Esophagus squamous epithelium (tissue), 5 donors: ENCODE measurements at regions not wholly inside any gene's neighbourhood (a gene's known extent, or its start where the extent isn't known, plus 50 kb on each side); places are given as distances from the start of the nearest gene placed in this dataset.
A peak's percentile ranks its signal among the peaks of the same experiment; 100 is the strongest.

Source experiments
- DNase-seq: peaks from one replicate; lab custom pipeline; 2025; lab: John Stamatoyannopoulos, UW
- H3K27ac ChIP-seq, 4 donors: fragments of 200-600 bp; sonication (generic); one replicate each; pipeline ENCODE4 v1.5.1; 2016 to 2019; ENCODE audit warnings: mild to moderate bottlenecking in 1 of 4
- H3K27me3 ChIP-seq, 4 donors: fragments of 200-600 bp; sonication (generic); 1 replicate in 3 of 4; 2 replicates in 1 of 4; pipeline versions ENCODE4 v1.5.1 to v1.6.0; 2017 to 2021; ENCODE audit warnings: antibody characterized with exemption in 1 of 4
- H3K36me3 ChIP-seq, 3 donors: fragments of 200-600 bp; sonication (generic); one replicate each; pipeline ENCODE4 v1.5.1; 2016 to 2019
- H3K4me1 ChIP-seq, 3 donors: fragments of 200-600 bp; sonication (generic); one replicate each; pipeline ENCODE4 v1.5.1; 2017 to 2019
- H3K4me3 ChIP-seq, 4 donors: fragments of 200-600 bp; sonication (generic); 1 replicate in 3 of 4; 2 replicates in 1 of 4; pipeline ENCODE4 v1.5.1; 2016 to 2019; ENCODE audit warnings: mild to moderate bottlenecking in 2 of 4, moderate library complexity in 1 of 4
- H3K9me3 ChIP-seq, 3 donors: fragments of 200-600 bp; sonication (generic); one replicate each; pipeline ENCODE4 v1.5.1; 2016 to 2019
- POLR2A ChIP-seq, 4 donors: fragments of 450-650 bp; IDR thresholded peaks; one replicate each; pipeline ENCODE4 v1.6.1; 2017; ENCODE audit warnings: antibody characterized with exemption in 4 of 4, mild to moderate bottlenecking in 4 of 4, moderate library complexity in 3 of 4
- WGBS, 2 donors: methylation state at CpG; one replicate each; pipeline ENCODE4 v1.1.5; 2018; 5-methylcytosine and 5-hydroxymethylcytosine counted together
- intact Hi-C: fragments of 100-400 bp; cut with DNase I; formaldehyde crosslinking; loops from one replicate; pipeline ENCODE4 v1.15.0; 2022
- TF ChIP-seq, protein P1 (sequence below), 6 experiments: fragments of 450-650 bp in 4 of 6; fragments of 200-600 bp in 2 of 6; sonication (generic) in 2 of 6; IDR thresholded peaks; one replicate each; pipeline ENCODE4 v1.5.1; 2016 to 2019; ENCODE audit warnings: antibody characterized with exemption in 6 of 6, mild to moderate bottlenecking in 4 of 6, moderate library complexity in 4 of 6
- donor health status: DM: yes; HTN: yes; CAD: no.

DNA sequence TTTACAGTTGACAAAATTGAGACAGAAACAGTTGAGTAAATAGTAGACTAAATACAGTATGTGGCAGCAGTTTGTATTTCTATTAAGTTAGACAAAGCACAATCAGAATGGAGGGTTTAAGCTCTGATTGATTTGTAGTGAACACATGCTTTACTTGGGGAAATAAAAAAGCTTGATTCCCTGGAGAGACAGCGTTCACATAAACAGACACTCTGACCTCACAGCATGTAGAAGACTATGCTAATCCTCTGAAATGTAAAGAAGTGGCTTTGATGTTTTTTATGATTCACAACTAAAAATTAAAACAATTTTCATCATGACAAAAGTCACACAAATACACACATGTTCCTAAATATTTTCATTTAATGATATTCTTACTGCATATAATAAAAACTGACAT is 126.9 kb upstream of the FAM83B start:
- H3K36me3 ChIP-seq = no peaks in the 10 kb centered on the region
- DNase-seq = no peak
- peaks cover 0 to 34% (median 6%) of the 10 kb centered on the region in 3 donors for H3K4me1 ChIP-seq
- no peaks in the 10 kb centered on the region for H3K9me3 ChIP-seq
- H3K27me3 ChIP-seq = no peaks in the 10 kb centered on the region
- intact Hi-C loops = no loop called here
- 0% methylated on average over 1 of the region's 1 CpG for WGBS, 2 donors
- H3K4me3 ChIP-seq = no peak overlapping the region
- no peak overlapping the region for H3K27ac ChIP-seq
- TF ChIP-seq, protein P1, sequence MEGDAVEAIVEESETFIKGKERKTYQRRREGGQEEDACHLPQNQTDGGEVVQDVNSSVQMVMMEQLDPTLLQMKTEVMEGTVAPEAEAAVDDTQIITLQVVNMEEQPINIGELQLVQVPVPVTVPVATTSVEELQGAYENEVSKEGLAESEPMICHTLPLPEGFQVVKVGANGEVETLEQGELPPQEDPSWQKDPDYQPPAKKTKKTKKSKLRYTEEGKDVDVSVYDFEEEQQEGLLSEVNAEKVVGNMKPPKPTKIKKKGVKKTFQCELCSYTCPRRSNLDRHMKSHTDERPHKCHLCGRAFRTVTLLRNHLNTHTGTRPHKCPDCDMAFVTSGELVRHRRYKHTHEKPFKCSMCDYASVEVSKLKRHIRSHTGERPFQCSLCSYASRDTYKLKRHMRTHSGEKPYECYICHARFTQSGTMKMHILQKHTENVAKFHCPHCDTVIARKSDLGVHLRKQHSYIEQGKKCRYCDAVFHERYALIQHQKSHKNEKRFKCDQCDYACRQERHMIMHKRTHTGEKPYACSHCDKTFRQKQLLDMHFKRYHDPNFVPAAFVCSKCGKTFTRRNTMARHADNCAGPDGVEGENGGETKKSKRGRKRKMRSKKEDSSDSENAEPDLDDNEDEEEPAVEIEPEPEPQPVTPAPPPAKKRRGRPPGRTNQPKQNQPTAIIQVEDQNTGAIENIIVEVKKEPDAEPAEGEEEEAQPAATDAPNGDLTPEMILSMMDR (IDR thresholded peaks at IDR 0.05) = no peak
- TF ChIP-seq POLR2A (IDR thresholded peaks at IDR 0.05) = no peak

DNA sequence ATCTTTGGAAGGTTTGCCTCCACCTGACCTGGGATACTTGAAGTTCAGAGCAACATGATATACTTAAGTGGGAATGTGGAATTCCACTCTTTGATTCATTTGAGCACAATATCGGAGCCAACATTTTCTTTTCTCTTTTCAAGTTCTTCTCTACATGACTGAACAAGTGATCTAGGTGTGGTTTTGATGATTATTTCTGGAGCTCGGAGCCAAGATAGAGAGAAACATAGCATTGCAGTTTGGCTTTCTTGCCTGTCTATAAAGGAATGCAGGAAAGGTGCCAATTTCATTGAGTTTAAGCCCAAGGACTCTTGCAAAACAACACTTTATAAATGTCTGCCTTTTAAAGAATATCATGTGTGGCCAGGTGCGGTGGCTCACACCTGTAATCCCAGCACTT is 124.2 kb upstream of the FAM83B start:
- Histone ChIP-seq H3K4me1 (peaks cover 0 to 34% (median 6%) of the 10 kb centered on the region in 3 donors), H3K4me3 (no peak overlapping the region), H3K9me3 (no peaks in the 10 kb centered on the region), H3K27me3 (no peaks in the 10 kb centered on the region), H3K27ac (peak overlapping the region in 3 of 4 donors; percentile 13 to 60 (median 22)), H3K36me3 (no peaks in the 10 kb centered on the region)
- no peak for TF ChIP-seq POLR2A (IDR thresholded peaks at IDR 0.05)
- TF ChIP-seq, protein P1 (IDR thresholded peaks at IDR 0.05) = no peak
- 28 to 36% methylated on average over 2 to 3 of the region's 3 CpGs for WGBS, 2 donors
- no peak for DNase-seq
- intact Hi-C loops = no loop called here

DNA sequence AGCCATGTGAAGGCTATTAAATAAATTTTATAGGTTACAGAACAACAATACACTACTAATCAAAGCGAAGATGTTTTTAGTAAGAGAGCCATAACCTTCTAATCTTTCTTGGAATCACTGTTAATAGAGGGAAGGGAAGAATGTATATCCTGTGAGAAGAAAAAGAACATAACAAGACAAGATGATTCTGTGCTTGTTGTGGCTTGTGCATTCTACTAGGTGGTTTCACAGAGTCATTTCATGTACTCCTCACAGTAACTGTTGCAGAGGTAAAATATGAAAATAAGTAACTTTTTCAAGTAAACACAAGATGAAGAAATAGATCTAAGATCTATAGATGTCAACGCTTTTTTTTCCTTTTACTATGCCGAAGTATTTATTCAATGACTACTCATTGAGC is 116.9 kb upstream of the FAM83B start:
- no peak for DNase-seq
- peaks cover 0 to 4% (median 0%) of the 10 kb centered on the region in 3 donors for H3K4me1 ChIP-seq
- no peaks in the 10 kb centered on the region for H3K9me3 ChIP-seq
- H3K4me3 ChIP-seq = no peak overlapping the region
- intact Hi-C loops = no loop called here
- WGBS, 2 donors = 43 to 45% methylated on average over 3 of the region's 3 CpGs
- peak overlapping the region in 1 of 4 donors; percentile 42 for H3K27ac ChIP-seq
- no peak for TF ChIP-seq POLR2A (IDR thresholded peaks at IDR 0.05)
- TF ChIP-seq, protein P1 (IDR thresholded peaks at IDR 0.05) = no peak
- H3K36me3 ChIP-seq = no peaks in the 10 kb centered on the region
- no peaks in the 10 kb centered on the region for H3K27me3 ChIP-seq

DNA sequence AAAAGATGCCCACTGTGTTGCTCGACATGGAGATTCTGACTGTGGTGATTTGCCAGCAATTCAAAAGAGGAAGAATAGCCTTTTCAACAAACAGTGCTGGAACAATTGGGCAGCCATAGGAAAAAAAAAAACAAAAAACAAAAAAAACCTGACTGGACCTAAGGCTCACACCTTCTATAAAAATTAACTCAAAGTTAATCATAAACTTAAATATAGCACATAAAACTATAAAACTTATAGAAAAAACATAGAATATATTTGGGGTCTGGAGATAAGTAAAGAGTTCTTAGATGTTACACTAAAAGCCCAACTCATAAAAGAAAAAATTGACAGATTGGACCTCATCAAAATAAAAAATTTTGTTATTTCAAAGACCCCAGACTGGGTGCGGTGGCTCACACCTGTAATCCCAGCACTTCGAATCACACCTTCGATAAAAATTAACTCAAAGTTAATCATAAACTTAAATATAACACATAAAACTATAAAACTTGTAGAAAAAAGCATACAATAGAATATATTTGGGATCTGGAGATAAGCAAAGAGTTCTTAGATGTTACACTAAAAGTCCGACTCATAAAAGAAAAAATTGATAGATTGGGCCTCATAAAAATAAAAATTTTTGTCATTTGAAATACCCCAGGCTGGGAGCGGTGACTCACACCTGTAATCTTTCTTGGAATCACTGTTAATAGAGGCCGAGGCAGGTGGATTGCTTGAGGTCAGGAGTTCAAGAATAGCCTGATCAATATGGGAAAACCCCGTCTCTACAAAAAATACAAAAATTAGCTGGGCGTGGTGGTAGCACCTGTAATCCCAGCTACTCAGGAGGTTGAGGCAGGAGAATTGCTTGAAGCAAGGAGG is 115.6 kb upstream of the FAM83B start:
- no peak overlapping the region for H3K27ac ChIP-seq
- H3K9me3 ChIP-seq = no peaks in the 10 kb centered on the region
- H3K27me3 ChIP-seq = no peaks in the 10 kb centered on the region
- intact Hi-C loops = no loop called here
- no peak overlapping the region for H3K4me3 ChIP-seq
- no peak for DNase-seq
- H3K4me1 ChIP-seq = peaks cover 0 to 4% (median 0%) of the 10 kb centered on the region in 3 donors
- no peak for TF ChIP-seq POLR2A (IDR thresholded peaks at IDR 0.05)
- TF ChIP-seq, protein P1 (IDR thresholded peaks at IDR 0.05) = no peak
- 76 to 77% methylated on average over 9 of the region's 9 CpGs for WGBS, 2 donors
- H3K36me3 ChIP-seq = no peaks in the 10 kb centered on the region

DNA sequence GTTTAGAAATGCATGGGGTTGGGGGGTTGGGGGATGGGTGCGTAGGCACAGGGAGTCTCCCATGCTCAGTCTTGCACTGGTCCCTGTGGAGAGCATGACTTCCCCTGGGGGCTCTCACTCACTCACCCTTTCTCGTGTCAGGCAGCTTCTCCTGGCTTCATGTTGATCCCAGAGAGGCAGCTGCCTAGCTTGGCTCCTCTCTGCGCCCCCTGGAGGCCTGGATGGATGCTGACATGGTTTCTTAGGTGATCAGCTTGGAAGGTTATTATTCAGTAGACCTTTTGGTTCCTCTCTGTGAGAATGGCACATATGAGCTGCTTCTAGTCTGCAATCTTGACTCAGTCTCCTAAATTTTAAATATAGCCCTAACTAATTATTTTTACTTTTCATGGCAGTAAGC is 109.3 kb upstream of the FAM83B start:
- H3K4me1 ChIP-seq = no peaks in the 10 kb centered on the region
- intact Hi-C loops = no loop called here
- H3K36me3 ChIP-seq = no peaks in the 10 kb centered on the region
- H3K27me3 ChIP-seq = no peaks in the 10 kb centered on the region
- H3K4me3 ChIP-seq = no peak overlapping the region
- no peak for DNase-seq
- no peaks in the 10 kb centered on the region for H3K9me3 ChIP-seq
- TF ChIP-seq, protein P1 (IDR thresholded peaks at IDR 0.05) = peak in 1 of 6 experiments; percentile 24
- no peak for TF ChIP-seq POLR2A (IDR thresholded peaks at IDR 0.05)
- H3K27ac ChIP-seq = no peak overlapping the region
- 67 to 73% methylated on average over 2 to 3 of the region's 3 CpGs for WGBS, 2 donors
